NCI-H82 (cell line): ENCODE measurements at regions not wholly inside any gene's neighbourhood (a gene's known extent, or its start where the extent isn't known, plus 50 kb on each side); places are given as distances from the start of the nearest gene placed in this dataset.
A peak's percentile ranks its signal among the peaks of the same experiment; 100 is the strongest.
"Not testable (repeated sequence)": the region's sequence is repeated elsewhere in the genome, so short reads cannot be mapped to it uniquely, and the experiment has no call there.

Experiments used
- DNase-seq: peaks from one replicate; lab custom pipeline; 2025; lab: John Stamatoyannopoulos, UW

GRCh38 chr5:21603796-21604195, 1249.3 kb downstream of the CDH12 start:
- DNase-seq: no peak

DNA sequence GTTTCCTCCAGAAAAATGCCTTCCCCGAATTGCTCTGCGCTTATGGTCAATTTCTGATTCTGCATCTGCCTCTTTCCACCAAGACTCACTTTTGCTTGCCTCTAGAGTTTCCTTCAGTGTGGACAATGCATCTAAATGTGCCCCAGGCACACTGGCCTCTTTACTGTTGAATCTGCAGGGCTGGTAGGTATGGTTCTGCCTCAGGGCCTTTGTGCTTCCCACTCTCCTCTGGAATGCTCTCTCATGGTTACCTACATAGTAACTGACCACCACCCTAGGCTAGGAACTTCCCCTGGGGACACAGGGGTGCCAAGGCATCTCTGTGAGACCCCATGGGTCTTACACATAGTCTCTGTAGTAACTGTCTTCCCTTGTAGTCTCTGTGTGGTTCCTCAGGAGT, 1258.6 kb downstream of the CDH12 start:
- DNase-seq: no peak

DNA sequence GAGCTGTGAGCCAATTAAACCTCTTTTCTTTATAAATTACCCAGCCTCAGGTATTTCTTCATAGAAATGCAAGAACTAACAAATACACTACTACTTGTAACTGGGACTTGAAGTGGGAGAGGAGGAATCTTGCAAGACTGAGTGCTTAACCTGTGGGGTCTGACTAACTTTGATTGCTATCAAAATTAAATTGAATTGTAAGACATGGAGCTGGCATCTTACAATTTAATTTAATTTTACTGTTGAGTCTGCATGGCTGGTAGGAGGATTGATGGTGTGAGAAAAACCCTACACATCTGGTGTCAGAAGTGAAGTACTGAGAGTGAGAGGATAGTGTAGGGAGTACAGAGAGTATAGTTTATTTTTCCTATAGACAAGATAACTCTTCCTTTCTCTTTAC, 1259.9 kb downstream of the CDH12 start:
- DNase-seq: no peak

DNA sequence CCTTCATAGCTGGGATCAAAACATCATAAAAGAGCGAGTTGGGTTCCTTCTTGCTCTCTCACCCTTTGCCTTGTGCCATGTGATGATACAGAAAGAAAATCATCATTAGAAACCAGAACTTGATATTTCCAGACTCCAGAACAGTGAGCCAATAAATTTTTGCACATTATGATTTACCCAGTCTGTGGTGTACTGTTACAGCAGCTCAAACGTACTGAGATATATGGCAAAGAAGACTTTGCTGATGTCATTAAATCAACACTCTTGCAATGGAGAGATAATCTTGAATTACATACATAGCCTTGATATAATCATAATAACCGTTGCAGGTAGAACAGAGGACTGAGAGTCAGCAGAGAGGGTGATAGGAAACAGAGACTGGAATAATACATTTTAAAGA, 1271.6 kb downstream of the CDH12 start:
- no peak for DNase-seq

DNA sequence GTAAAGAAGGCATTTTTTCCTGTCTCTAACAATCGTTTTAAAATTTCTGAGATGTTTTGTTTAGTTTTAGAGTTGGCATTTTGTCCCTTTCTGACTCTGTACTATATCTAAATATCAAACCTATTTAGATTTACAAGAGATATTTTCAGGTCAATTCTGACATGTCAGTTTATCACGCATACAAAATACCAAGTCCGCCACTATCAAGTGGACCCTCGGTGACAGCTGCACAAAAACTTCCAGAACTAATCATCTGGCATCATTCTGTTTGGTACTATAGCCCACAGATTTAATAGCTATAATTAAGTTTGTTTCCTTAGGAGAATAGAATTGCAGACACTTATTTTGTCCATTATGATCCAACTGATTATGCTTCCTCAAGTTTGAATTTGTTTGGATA, 1278.2 kb downstream of the CDH12 start:
- DNase-seq: no peak

DNA sequence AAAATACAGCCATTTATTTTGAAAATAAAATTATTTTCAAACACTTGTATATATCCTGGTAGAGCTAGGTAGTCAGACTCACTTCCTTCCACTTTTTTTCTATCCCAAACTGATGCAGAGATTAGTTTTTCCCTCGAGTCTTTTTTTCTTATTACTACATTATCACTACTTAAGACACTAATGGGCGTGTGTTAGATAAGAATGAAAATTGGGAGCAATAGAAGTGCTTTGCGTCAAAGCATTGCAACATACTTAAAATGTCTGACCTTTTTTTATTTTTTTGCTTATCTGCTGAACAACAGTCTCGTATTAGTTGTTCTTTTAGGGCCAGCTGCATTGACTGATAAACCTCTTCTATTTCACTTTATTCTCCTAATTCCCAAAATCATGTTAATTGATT, 1278.7 kb downstream of the CDH12 start:
- no peak for DNase-seq

DNA sequence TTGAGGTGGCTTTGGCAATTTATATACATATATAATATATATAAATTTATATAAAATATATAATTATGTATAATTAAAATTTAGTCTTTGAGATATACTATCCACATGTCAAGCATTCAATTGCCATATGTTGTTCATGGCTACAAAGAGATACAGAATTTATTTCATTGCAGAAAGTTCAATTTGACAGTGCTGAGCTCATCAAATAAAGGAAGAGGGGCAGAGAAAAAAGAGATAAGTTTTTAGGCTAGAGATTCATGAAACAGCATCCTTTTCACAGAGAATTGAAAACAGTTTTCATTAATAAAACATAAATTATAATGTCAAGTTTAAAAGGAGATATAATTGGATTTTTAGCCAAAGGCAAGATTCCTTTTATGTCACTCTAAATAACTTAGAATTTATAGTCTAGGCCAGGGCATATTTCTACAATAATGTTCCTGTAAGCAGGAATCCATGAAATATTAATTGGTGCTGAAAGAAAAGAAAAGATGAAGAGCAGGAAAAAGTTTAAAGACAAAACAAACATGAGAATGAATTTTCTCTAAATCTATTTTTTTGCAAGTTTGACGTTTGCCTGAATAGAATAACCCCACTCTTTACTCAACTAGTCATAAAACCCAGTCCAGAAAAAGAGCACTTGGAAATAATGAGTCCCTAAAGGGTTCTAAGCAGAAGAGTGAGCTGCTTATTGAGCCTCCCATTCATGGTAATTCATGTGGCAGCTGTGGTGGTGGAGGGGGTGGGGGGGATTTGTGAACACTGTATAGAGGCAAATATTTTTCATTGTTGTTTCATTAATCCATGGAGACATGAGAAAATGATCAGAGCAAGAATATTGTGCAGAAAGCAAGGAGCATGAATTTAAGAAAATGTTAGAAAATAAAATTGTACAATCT, 1279.5 kb downstream of the CDH12 start:
- DNase-seq: peak; percentile 3

DNA sequence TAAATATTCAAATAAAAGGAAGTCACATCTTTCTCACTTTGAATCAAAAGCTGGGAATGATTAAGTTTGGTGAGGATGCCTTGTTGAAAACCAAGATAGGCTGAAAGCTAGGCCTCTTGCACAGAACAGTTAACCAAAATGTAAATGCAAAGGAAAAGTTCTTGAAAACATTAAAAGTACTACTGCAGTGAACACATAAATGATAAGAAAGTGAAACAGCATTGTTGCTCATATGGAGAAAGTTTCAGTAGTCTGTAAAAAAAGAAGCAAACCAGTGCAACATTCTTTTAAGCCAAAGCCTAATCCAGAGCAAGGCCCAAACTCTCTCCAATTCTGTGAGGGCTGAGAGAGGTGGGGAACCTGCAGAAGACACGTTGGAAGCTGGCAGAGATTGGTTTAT, 1281.9 kb downstream of the CDH12 start:
- not testable (repeated sequence) for DNase-seq

GRCh38 chr5:21559109-21559508, 1294.0 kb downstream of the CDH12 start:
- not testable (repeated sequence) for DNase-seq

DNA sequence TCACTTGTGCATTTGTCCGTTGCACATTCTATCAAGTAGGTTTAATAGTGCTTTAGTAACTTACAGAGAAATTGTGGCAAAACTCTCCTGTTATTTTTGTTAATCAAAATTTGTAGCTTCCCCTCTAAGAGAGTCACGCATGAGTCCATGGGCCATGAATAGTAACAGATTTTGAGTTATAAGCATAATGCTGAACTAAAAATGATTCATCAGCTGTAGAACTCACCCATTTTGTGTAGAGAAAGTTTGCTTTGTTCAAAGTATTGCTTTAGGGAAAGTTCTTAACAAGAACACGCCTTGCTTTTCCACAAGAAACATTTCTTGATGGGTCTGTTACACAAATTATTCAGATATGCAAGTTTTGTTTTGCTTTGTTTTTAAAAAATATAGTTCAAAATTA, 1300.9 kb downstream of the CDH12 start:
- not testable (repeated sequence) for DNase-seq

DNA sequence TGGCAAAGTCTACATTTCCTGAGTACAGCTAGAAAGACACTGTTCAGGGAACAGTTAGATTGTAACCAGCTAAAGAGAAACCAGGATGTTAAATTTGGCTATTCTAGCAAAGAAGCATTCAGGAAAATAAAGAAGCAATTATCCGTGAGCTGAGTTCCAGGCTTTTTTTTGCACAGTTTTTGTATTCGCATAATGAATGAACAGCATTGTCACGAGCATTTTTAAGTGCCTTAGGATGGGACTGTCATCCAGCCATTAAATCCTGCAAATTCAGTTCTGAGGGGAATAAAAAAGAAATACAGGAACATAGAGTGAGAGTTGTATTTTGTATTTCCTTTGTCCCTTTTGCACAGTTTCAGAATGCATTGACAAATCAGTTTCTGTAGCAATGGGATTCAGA, 1302.2 kb downstream of the CDH12 start:
- DNase-seq: not testable (repeated sequence)

- peak; percentile 0 for DNase-seq
These were observed 1305.5 kb downstream of the CDH12 start for GRCh38 chr5:21547656-21548055.

GRCh38 chr5:21535114-21535513, 1318.0 kb downstream of the CDH12 start:
- DNase-seq: not testable (repeated sequence)

- DNase-seq: not testable (repeated sequence)
These were observed 1332.0 kb downstream of the CDH12 start for GRCh38 chr5:21521157-21521556.

- not testable (repeated sequence) for DNase-seq
These were observed 1356.2 kb downstream of the CDH12 start for GRCh38 chr5:21496926-21497325.

DNA sequence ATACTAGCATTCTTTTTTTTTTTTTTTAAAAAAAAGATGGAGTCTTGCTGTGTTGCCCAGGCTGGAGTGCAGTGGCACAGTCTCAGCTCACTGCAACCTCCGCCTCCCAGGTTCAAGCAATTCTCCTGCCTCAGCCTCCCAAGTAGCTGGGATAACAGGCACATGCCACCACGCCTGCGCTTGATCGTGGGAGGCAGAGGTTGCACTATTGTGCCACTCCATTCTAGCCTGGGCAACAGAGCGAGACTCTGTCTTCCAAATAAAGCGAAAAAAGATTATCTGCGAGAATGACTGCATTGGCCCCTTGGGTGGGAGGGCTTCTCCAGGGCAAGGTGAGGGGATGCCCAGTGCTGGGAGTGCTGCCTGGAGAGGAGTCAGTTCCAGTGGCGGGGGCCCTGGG, 1357.1 kb downstream of the CDH12 start:
- not testable (repeated sequence) for DNase-seq

DNA sequence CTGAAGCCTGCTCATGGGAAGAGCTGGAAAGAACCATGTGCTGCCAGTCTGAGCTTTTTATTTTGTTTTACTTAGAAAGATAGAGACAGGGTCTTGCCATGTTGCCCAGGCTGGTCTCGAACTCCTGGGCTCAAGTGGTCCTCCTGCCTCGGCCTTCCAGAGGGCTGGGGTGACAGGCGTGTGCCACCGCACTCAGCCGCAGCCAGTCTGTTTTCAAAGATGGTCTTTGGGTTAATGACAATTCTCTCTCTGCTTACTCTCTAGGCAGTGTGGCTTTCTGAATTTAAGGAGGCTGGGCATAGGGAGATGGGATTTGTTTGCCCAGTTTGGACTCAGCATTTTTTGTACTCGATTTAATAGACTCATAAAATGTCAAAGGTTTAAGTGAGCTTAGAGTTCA, 1357.9 kb downstream of the CDH12 start:
- DNase-seq: not testable (repeated sequence)

DNA sequence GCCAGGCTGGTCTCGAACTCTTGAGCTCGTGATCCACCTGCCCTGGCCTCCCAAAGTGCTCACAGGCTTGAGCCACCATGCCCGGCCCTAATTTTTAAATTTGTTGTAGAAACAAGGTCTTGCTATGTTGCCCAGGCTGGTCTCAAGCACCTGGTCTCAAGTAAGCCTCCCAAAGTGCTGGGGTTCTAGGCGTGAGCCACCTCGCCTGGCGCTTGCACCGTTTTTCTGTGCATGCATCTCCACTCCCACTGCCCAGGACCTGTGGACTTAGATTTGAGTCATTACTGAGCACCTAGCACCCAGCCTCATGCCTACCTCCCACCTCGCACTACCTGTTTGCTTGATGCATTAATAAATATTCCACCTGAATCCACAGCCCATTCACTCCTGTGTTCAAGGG, 1359.1 kb downstream of the CDH12 start:
- not testable (repeated sequence) for DNase-seq

DNA sequence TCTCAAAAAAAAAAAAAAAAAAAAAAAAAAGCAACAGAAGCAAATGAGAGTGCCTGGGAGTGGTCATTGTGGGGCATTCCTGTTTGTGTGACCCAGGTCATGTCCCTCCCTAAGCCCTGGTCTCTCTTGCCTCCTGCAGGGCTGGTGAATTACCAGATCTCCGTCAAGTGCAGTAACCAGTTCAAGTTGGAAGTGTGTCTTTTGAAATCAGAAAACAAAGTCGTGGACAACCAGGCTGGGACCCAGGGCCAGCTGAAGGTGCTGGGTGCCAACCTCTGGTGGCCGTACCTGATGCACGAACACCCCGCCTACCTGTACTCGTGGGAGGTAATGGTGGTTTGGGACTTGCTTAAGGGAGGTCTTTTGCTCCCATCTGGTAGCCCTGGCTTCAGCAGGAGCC, 1362.0 kb downstream of the CDH12 start:
- not testable (repeated sequence) for DNase-seq

DNA sequence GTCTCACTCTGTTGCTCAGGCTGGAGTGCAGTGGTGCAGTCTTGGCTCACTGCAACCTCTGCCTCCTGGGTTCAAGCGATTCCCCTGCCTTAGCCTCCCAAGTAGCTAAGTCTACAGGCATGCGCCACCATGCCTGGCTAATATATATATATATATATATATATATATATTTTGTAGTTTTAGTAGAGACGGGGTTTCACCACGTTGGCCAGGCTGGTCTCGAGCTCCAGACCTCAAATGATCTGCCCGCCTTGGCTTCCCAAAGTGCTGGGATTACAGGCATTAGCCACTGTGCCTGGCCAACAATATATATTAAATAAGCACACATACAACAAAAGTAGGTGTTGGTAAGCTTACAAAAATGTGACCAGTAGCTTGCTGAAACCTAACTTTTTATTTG, 1364.3 kb downstream of the CDH12 start:
- not testable (repeated sequence) for DNase-seq

DNA sequence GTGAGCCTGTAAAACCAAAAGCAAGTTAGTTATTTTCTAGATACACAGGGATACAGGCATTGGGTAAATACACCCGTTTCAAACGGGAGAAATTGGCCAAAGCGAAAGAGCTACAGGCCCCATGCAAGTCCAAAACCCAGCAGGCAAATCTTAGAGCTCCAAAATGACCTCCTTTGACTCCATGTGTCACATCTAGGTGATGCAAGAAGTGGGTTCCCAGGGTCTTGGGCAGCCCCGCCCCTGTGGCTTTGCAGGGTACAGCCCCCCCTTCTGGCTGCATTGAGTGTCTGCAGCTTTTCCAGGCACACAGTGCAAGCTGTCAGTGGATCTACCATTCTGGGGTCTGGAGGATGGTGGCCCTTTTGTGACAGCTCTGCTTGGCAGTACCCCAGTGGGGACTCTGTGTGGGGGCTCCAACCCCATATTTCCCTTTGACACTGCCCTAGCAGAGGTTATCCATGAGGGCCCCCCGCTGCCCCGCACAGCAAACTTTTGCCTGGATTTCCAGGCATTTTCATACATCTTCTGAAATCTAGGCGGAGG, 1367.6 kb downstream of the CDH12 start:
- DNase-seq: not testable (repeated sequence)

GRCh38 chr5:21484498-21484889, 1368.7 kb downstream of the CDH12 start:
- DNase-seq: not testable (repeated sequence)

DNA sequence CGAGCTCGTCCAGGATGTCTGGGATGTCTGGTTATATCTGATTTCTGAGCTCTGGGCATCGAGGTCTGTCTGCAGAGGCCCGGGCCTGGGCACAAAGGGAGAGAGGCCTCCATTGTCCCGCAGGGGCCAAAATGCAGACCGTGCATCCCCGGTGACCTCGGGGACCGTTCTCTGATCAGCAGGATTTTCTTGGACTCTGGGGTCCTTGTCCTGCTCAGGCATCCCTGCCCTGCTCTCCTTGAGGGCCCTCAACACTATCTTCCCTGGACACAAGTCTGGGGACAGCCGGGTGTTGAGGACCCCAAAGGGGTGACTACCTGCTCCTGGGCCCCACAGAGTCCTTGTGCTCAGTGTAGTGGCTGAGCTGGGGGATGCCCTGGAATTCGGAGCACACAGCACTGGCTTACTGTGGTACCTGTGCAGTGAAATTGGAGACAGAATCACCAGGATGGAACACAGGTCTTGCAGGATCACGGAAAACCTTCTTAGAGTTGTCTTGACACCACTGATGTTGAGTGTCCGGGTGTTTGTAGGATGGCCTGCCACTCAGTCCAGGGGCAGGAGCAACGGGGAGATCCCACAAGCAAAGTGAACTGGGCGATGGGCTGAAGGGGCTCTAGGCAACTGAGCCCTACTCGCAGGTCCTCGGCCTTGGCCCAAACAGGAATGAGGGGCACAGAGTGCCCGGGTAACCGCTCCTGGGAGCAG, 1369.2 kb downstream of the CDH12 start:
- DNase-seq: not testable (repeated sequence)
